Neural progenitor cell (in vitro differentiated cells): ENCODE measurements at regions not wholly inside any gene's neighbourhood (a gene's known extent, or its start where the extent isn't known, plus 50 kb on each side); places are given as distances from the start of the nearest gene placed in this dataset.

Source experiments
- DNase-seq: peaks from one replicate; pipeline ENCODE4 v3.0.0-alpha.2; 2016; ENCODE audit warnings: low spot score
- H2AFZ ChIP-seq: fragments of 200-600 bp; sonication (generic); replicated peaks from 2 replicates; pipeline ENCODE4 v1.6.1; 2016; ENCODE audit warnings: antibody characterized with exemption
- H3F3A ChIP-seq: fragments of 200-600 bp; sonication (generic); 2 replicates; pipeline ENCODE4 v1.6.1; 2016; ENCODE audit warnings: antibody characterized with exemption, low read depth
- H3K27ac ChIP-seq: fragments of 200-600 bp; sonication (generic); 2 replicates; pipeline ENCODE4 v1.5.1; 2016; ENCODE audit warnings: mild to moderate bottlenecking
- H3K27me3 ChIP-seq: fragments of 200-600 bp; sonication (generic); 2 replicates; pipeline ENCODE4 v1.6.1; 2016; ENCODE audit warnings: mild to moderate bottlenecking, moderate library complexity
- H3K36me3 ChIP-seq: fragments of 200-600 bp; sonication (generic); 2 replicates; pipeline ENCODE4 v1.5.1; 2016
- H3K4me1 ChIP-seq: fragments of 200-600 bp; sonication (generic); 2 replicates; pipeline ENCODE4 v1.6.1; 2016; ENCODE audit warnings: mixed run types
- H3K4me2 ChIP-seq: fragments of 200-600 bp; sonication (generic); 2 replicates; pipeline ENCODE4 v1.6.1; 2016
- H3K4me3 ChIP-seq: fragments of 200-600 bp; sonication (generic); 2 replicates; pipeline ENCODE4 v1.5.1; 2016
- H3K79me2 ChIP-seq: fragments of 200-600 bp; sonication (generic); 2 replicates; pipeline ENCODE4 v1.6.1; 2016; ENCODE audit warnings: low read depth
- H3K9ac ChIP-seq: fragments of 200-600 bp; sonication (generic); 2 replicates; pipeline ENCODE4 v1.6.1; 2016
- H3K9me3 ChIP-seq: fragments of 200-600 bp; sonication (generic); 2 replicates; pipeline ENCODE4 v1.5.1; 2016; ENCODE audit warnings: low read depth
- H4K20me1 ChIP-seq: fragments of 200-600 bp; sonication (generic); 2 replicates; pipeline ENCODE4 v1.6.1; 2016; ENCODE audit warnings: low read depth
- H3K27ac Mint-ChIP-seq: 3 replicates; pipeline ENCODE4 v1.8.0; 2021; ENCODE audit warnings: mixed read lengths
- H3K27me3 Mint-ChIP-seq: 2 replicates; pipeline ENCODE4 v1.8.0; 2022; ENCODE audit warnings: low read depth, mild to moderate bottlenecking, inconsistent platforms, moderate library complexity, mixed read lengths; ENCODE audit not compliant: insufficient read depth
- H3K36me3 Mint-ChIP-seq: 3 replicates; pipeline ENCODE4 v1.8.0; 2021; ENCODE audit warnings: mixed read lengths
- H3K4me1 Mint-ChIP-seq: 3 replicates; pipeline ENCODE4 v1.8.0; 2021; ENCODE audit warnings: mixed read lengths
- H3K4me3 Mint-ChIP-seq: 3 replicates; pipeline ENCODE4 v1.8.0; 2021; ENCODE audit warnings: mild to moderate bottlenecking, moderate library complexity, mixed read lengths
- H3K9me3 Mint-ChIP-seq: 3 replicates; pipeline ENCODE4 v1.8.0; 2020; ENCODE audit warnings: mixed read lengths
- EZH2 ChIP-seq: fragments of 200-600 bp; sonication (generic); IDR thresholded peaks from 2 replicates; pipeline ENCODE4 v1.6.1; 2017; ENCODE audit warnings: antibody characterized with exemption, mild to moderate bottlenecking, moderate library complexity
- EZH2phosphoT487 ChIP-seq: fragments of 200-600 bp; sonication (generic); IDR thresholded peaks from 2 replicates; pipeline ENCODE4 v1.6.1; 2017; ENCODE audit warnings: antibody characterized with exemption
- TF ChIP-seq, protein P1 (sequence below): fragments of 200-600 bp; sonication (generic); IDR thresholded peaks from 2 replicates; pipeline ENCODE4 v1.5.1; 2017; ENCODE audit warnings: antibody characterized with exemption, mild to moderate bottlenecking

GRCh38 chr16:54443839-54444238 is 157.3 kb upstream of the IRX3 start:
- DNase-seq = no peak
- Histone ChIP-seq H3K4me2 (no peak overlapping the region), H3K4me3 (no peak overlapping the region), H3K27me3 (peaks cover 11% of the 10 kb centered on the region), H4K20me1 (no peaks in the 10 kb centered on the region), H2AFZ (no peak overlapping the region), H3K4me1 (no peaks in the 10 kb centered on the region), H3K36me3 (no peaks in the 10 kb centered on the region), H3K79me2 (no peaks in the 10 kb centered on the region), H3K27ac (no peak overlapping the region), H3K9ac (no peak overlapping the region), H3K9me3 (no peaks in the 10 kb centered on the region), H3F3A (no peaks in the 10 kb centered on the region)
- TF ChIP-seq, protein P1, sequence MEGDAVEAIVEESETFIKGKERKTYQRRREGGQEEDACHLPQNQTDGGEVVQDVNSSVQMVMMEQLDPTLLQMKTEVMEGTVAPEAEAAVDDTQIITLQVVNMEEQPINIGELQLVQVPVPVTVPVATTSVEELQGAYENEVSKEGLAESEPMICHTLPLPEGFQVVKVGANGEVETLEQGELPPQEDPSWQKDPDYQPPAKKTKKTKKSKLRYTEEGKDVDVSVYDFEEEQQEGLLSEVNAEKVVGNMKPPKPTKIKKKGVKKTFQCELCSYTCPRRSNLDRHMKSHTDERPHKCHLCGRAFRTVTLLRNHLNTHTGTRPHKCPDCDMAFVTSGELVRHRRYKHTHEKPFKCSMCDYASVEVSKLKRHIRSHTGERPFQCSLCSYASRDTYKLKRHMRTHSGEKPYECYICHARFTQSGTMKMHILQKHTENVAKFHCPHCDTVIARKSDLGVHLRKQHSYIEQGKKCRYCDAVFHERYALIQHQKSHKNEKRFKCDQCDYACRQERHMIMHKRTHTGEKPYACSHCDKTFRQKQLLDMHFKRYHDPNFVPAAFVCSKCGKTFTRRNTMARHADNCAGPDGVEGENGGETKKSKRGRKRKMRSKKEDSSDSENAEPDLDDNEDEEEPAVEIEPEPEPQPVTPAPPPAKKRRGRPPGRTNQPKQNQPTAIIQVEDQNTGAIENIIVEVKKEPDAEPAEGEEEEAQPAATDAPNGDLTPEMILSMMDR = no peak
- TF ChIP-seq EZH2phosphoT487 (no peak), EZH2 (no peak)
- Mint-ChIP-seq H3K4me1 (peaks cover 20% of the 10 kb centered on the region), H3K4me3 (no peak overlapping the region), H3K27ac (no peak overlapping the region), H3K36me3 (no peaks in the 10 kb centered on the region), H3K27me3 (peaks cover 8% of the 10 kb centered on the region), H3K9me3 (peaks cover 4% of the 10 kb centered on the region)

DNA sequence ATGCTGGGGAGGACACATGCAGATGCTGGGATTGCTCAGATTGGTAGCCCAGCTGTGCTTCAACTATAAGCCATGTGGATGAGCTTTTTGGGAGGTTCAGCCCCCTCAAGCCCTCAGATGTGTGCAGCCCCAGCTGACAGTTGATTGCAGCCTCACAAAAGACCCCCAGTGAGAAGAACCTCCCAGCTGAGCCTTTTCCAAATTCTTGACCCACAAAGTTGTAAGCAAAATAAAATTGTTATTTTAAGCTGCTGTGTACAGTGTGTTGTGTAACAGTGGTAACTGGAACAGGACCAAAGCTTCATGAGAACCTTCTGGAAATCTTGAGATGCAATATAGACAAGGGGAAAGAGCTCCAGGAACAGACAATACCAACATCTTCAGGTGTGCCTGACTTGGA is 156.8 kb upstream of the IRX3 start:
- no peak overlapping the region for H3K4me3 Mint-ChIP-seq
- H3K27ac Mint-ChIP-seq = no peak overlapping the region
- DNase-seq = no peak
- Histone ChIP-seq H3K79me2 (no peaks in the 10 kb centered on the region), H2AFZ (no peak overlapping the region), H3F3A (no peaks in the 10 kb centered on the region), H3K9ac (no peak overlapping the region), H3K4me1 (no peaks in the 10 kb centered on the region), H3K36me3 (no peaks in the 10 kb centered on the region), H4K20me1 (no peaks in the 10 kb centered on the region), H3K4me3 (no peak overlapping the region), H3K9me3 (no peaks in the 10 kb centered on the region), H3K4me2 (no peak overlapping the region), H3K27me3 (peaks cover 14% of the 10 kb centered on the region), H3K27ac (no peak overlapping the region)
- H3K27me3 Mint-ChIP-seq = peaks cover 7% of the 10 kb centered on the region
- TF ChIP-seq, protein P1 = no peak
- no peak for TF ChIP-seq EZH2
- TF ChIP-seq EZH2phosphoT487 = no peak
- H3K4me1 Mint-ChIP-seq = peaks cover 19% of the 10 kb centered on the region
- H3K9me3 Mint-ChIP-seq = peaks cover 4% of the 10 kb centered on the region
- H3K36me3 Mint-ChIP-seq = no peaks in the 10 kb centered on the region

GRCh38 chr16:54442864-54443263 is 156.3 kb upstream of the IRX3 start:
- H3K79me2 ChIP-seq = no peaks in the 10 kb centered on the region
- no peak for DNase-seq
- H3K27ac ChIP-seq = no peak overlapping the region
- H3K36me3 Mint-ChIP-seq = no peaks in the 10 kb centered on the region
- peaks cover 6% of the 10 kb centered on the region for H3K27me3 Mint-ChIP-seq
- no peaks in the 10 kb centered on the region for H3F3A ChIP-seq
- TF ChIP-seq, protein P1 = no peak
- TF ChIP-seq EZH2 (no peak), EZH2phosphoT487 (no peak)
- H3K27me3 ChIP-seq = peaks cover 14% of the 10 kb centered on the region
- no peak overlapping the region for H3K9ac ChIP-seq
- H3K4me3 Mint-ChIP-seq = no peak overlapping the region
- H3K4me3 ChIP-seq = no peak overlapping the region
- H3K4me2 ChIP-seq = no peak overlapping the region
- H3K9me3 ChIP-seq = no peaks in the 10 kb centered on the region
- H3K36me3 ChIP-seq = no peaks in the 10 kb centered on the region
- no peak overlapping the region for H2AFZ ChIP-seq
- no peaks in the 10 kb centered on the region for H3K4me1 ChIP-seq
- no peak overlapping the region for H3K27ac Mint-ChIP-seq
- peaks cover 8% of the 10 kb centered on the region for H3K9me3 Mint-ChIP-seq
- no peaks in the 10 kb centered on the region for H4K20me1 ChIP-seq
- H3K4me1 Mint-ChIP-seq = peaks cover 16% of the 10 kb centered on the region
